ENCODE measurements at regions not wholly inside any gene's neighbourhood (a gene's known extent, or its start where the extent isn't known, plus 50 kb on each side); places are given as distances from the start of the nearest gene placed in this dataset.

GRCh38 chr15:39066677-39067076 is 502.1 kb upstream of the RASGRP1 start:
- no peaks in the 10 kb centered on the region for H3K9me3 ChIP-seq (ENCODE audit: low read length)
- no peaks in the 10 kb centered on the region for H3K9me2 ChIP-seq (ENCODE audit: insufficient read depth, low read length)
- H3K4me3 ChIP-seq (ENCODE audit: low read depth, low read length, poor library complexity, severe bottlenecking): no peak overlapping the region
- no peaks in the 10 kb centered on the region for H3K79me2 ChIP-seq (ENCODE audit: insufficient read depth, low read depth, low read length)
- no peaks in the 10 kb centered on the region for H3K36me3 ChIP-seq (ENCODE audit: insufficient read depth, low read length)
- ChIA-PET POLR2A (no interaction called here), CTCF (ENCODE audit: unreplicated experiment) (no interaction called here)
- BruUV-seq (replicated peaks): no TSS peak
- H3K4me1 ChIP-seq (ENCODE audit: insufficient read depth, low read length, poor library complexity, severe bottlenecking): no peaks in the 10 kb centered on the region
- TF ChIP-seq, protein P1, sequence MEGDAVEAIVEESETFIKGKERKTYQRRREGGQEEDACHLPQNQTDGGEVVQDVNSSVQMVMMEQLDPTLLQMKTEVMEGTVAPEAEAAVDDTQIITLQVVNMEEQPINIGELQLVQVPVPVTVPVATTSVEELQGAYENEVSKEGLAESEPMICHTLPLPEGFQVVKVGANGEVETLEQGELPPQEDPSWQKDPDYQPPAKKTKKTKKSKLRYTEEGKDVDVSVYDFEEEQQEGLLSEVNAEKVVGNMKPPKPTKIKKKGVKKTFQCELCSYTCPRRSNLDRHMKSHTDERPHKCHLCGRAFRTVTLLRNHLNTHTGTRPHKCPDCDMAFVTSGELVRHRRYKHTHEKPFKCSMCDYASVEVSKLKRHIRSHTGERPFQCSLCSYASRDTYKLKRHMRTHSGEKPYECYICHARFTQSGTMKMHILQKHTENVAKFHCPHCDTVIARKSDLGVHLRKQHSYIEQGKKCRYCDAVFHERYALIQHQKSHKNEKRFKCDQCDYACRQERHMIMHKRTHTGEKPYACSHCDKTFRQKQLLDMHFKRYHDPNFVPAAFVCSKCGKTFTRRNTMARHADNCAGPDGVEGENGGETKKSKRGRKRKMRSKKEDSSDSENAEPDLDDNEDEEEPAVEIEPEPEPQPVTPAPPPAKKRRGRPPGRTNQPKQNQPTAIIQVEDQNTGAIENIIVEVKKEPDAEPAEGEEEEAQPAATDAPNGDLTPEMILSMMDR (conservative IDR thresholded peaks at IDR 0.05; ENCODE audit: low read length): no peak
- no peak for TF ChIP-seq EZH2phosphoT487 (IDR thresholded peaks at IDR 0.05; ENCODE audit: borderline replicate concordance, low read depth, low read length)
- H2AFZ ChIP-seq (ENCODE audit: low read length): no peak overlapping the region
- no peak overlapping the region for H3K27ac ChIP-seq (ENCODE audit: low read depth, low read length, poor library complexity, severe bottlenecking)
- no peak overlapping the region for H3K4me2 ChIP-seq (ENCODE audit: low read length)
- no peaks in the 10 kb centered on the region for H4K20me1 ChIP-seq (ENCODE audit: insufficient read depth, low read length)
- no peak for DNase-seq (ENCODE audit: low spot score)
- intact Hi-C loops (cut with micrococcal nuclease; ENCODE audit: unreplicated experiment): no loop called here

- no TSS peak for BruUV-seq (replicated peaks)
- no peaks in the 10 kb centered on the region for H3K4me1 ChIP-seq (ENCODE audit: insufficient read depth, low read length, poor library complexity, severe bottlenecking)
- no peak overlapping the region for H2AFZ ChIP-seq (ENCODE audit: low read length)
- no peak overlapping the region for H3K4me3 ChIP-seq (ENCODE audit: low read depth, low read length, poor library complexity, severe bottlenecking)
- POLR2A ChIA-PET: no interaction called here
- TF ChIP-seq, protein P1 (conservative IDR thresholded peaks at IDR 0.05; ENCODE audit: low read length): no peak
- TF ChIP-seq EZH2phosphoT487 (IDR thresholded peaks at IDR 0.05; ENCODE audit: borderline replicate concordance, low read depth, low read length): no peak
- H3K4me2 ChIP-seq (ENCODE audit: low read length): no peak overlapping the region
- intact Hi-C loops (cut with micrococcal nuclease; ENCODE audit: unreplicated experiment): no loop called here
- no peaks in the 10 kb centered on the region for H3K9me2 ChIP-seq (ENCODE audit: insufficient read depth, low read length)
- H4K20me1 ChIP-seq (ENCODE audit: insufficient read depth, low read length): no peaks in the 10 kb centered on the region
- DNase-seq (ENCODE audit: low spot score): no peak
- no peaks in the 10 kb centered on the region for H3K36me3 ChIP-seq (ENCODE audit: insufficient read depth, low read length)
- no peaks in the 10 kb centered on the region for H3K9me3 ChIP-seq (ENCODE audit: low read length)
- no peaks in the 10 kb centered on the region for H3K79me2 ChIP-seq (ENCODE audit: insufficient read depth, low read depth, low read length)
- CTCF ChIA-PET (ENCODE audit: unreplicated experiment): no interaction called here
- H3K27ac ChIP-seq (ENCODE audit: low read depth, low read length, poor library complexity, severe bottlenecking): no peak overlapping the region
Observed at GRCh38 chr15:39074341-39074985, 506.4 kb upstream of the THBS1 start.

- no TSS peak for BruUV-seq (replicated peaks)
- no peak overlapping the region for H3K4me2 ChIP-seq (ENCODE audit: low read length)
- no peaks in the 10 kb centered on the region for H3K79me2 ChIP-seq (ENCODE audit: insufficient read depth, low read depth, low read length)
- H3K4me3 ChIP-seq (ENCODE audit: low read depth, low read length, poor library complexity, severe bottlenecking): no peak overlapping the region
- no peak overlapping the region for H3K27ac ChIP-seq (ENCODE audit: low read depth, low read length, poor library complexity, severe bottlenecking)
- H2AFZ ChIP-seq (ENCODE audit: low read length): no peak overlapping the region
- TF ChIP-seq, protein P1 (conservative IDR thresholded peaks at IDR 0.05; ENCODE audit: low read length): no peak
- TF ChIP-seq EZH2phosphoT487 (IDR thresholded peaks at IDR 0.05; ENCODE audit: borderline replicate concordance, low read depth, low read length): no peak
- POLR2A ChIA-PET: interaction anchor here (0.7 kb wide), 1 partner anchor 204 kb away, joined by 3 read pairs; no protein-coding TSS in a partner anchor
- no peaks in the 10 kb centered on the region for H4K20me1 ChIP-seq (ENCODE audit: insufficient read depth, low read length)
- no peaks in the 10 kb centered on the region for H3K4me1 ChIP-seq (ENCODE audit: insufficient read depth, low read length, poor library complexity, severe bottlenecking)
- H3K9me3 ChIP-seq (ENCODE audit: low read length): no peaks in the 10 kb centered on the region
- intact Hi-C loops (cut with micrococcal nuclease; ENCODE audit: unreplicated experiment): no loop called here
- no peaks in the 10 kb centered on the region for H3K36me3 ChIP-seq (ENCODE audit: insufficient read depth, low read length)
- H3K9me2 ChIP-seq (ENCODE audit: insufficient read depth, low read length): no peaks in the 10 kb centered on the region
- DNase-seq (ENCODE audit: low spot score): no peak
- CTCF ChIA-PET (ENCODE audit: unreplicated experiment): no interaction called here
Observed at GRCh38 chr15:39075311-39075710, 505.6 kb upstream of the THBS1 start.

All from OCI-LY7 (cell line).